Upper lobe of left lung (tissue), 6 donors: ENCODE measurements at regions not wholly inside any gene's neighbourhood (a gene's known extent, or its start where the extent isn't known, plus 50 kb on each side); places are given as distances from the start of the nearest gene placed in this dataset.

Experiments used
- ATAC-seq, 2 donors: fragments of 200-7000 bp; cut with Tn5 transposase; one replicate each; pipeline ENCODE4 v1.9.1; 2022; ENCODE audit warnings: mild to moderate bottlenecking in 2 of 2, moderate library complexity in 2 of 2; ENCODE audit not compliant: low FRiP score in 2 of 2
- DNase-seq, 2 donors: peaks; one replicate each; pipeline ENCODE4 v3.0.0-alpha.2; 2019 to 2020
- H3K27ac ChIP-seq, 4 donors: fragments of 200-600 bp; sonication (generic); one replicate each; pipeline ENCODE4 v1.5.1; 2016 to 2019
- H3K27me3 ChIP-seq, 4 donors: fragments of 200-600 bp; sonication (generic); one replicate each; pipeline ENCODE4 v1.5.1; 2017 to 2019
- H3K36me3 ChIP-seq, 4 donors: fragments of 200-600 bp; sonication (generic); one replicate each; pipeline ENCODE4 v1.5.1; 2016 to 2019
- H3K4me1 ChIP-seq, 4 donors: fragments of 200-600 bp; sonication (generic); one replicate each; pipeline ENCODE4 v1.5.1; 2018 to 2019
- H3K4me3 ChIP-seq, 4 donors: fragments of 200-600 bp; sonication (generic); one replicate each; pipeline ENCODE4 v1.5.1; 2017 to 2019; ENCODE audit warnings: mild to moderate bottlenecking in 2 of 4, moderate library complexity in 1 of 4
- H3K9me3 ChIP-seq, 4 donors: fragments of 200-600 bp; sonication (generic); one replicate each; pipeline ENCODE4 v1.5.1; 2018 to 2019
- EP300 ChIP-seq, 4 donors: sonication (generic); formaldehyde crosslinking; IDR thresholded peaks; one replicate each; pipeline ENCODE4 v1.5.1; 2017; ENCODE audit warnings: antibody characterized with exemption in 4 of 4, control low read depth in 2 of 4
- POLR2A ChIP-seq, 4 donors: fragments of 450-650 bp; IDR thresholded peaks; one replicate each; pipeline ENCODE4 v1.5.1; 2016 to 2017; ENCODE audit warnings: antibody characterized with exemption in 4 of 4, mild to moderate bottlenecking in 2 of 4
- POLR2AphosphoS5 ChIP-seq, 2 donors: sonication (generic); formaldehyde crosslinking; IDR thresholded peaks; one replicate each; pipeline ENCODE4 v1.5.1; 2017; ENCODE audit warnings: antibody characterized with exemption in 2 of 2
- WGBS, 2 donors: methylation state at CpG; one replicate each; pipeline ENCODE4 v1.1.5; 2017 to 2018; 5-methylcytosine and 5-hydroxymethylcytosine counted together
- TF ChIP-seq, protein P1 (sequence below), 6 experiments: fragments of 450-650 bp in 4 of 6; fragments of 200-600 bp in 2 of 6; sonication (generic) in 2 of 6; IDR thresholded peaks; one replicate each; pipeline ENCODE4 v1.5.1; 2016 to 2019; ENCODE audit warnings: antibody characterized with exemption in 6 of 6
- donor health status: DM: no; HTN: no; CAD: no; lungs with moderate emphysema.
- donor health status: DM: no; HTN: yes; CAD: no; lungs with severe emphysema.

DNA sequence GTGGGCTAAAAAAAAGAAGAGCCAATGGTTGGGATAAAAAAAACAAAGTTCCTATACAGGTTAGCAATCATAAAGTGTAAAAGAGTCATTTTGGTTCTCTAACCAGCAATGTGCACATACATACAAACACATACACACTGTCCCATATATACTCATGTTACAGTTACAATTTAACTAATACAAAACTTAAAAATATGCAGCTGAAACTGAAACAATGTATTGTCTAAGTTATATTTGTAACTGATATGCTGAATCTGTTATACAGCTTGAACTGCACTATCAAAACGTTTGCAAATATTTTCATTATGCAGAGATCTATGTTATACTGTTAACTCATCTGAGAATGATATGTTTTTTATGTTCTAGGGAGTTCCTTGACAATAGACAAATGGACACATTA lies 173.7 kb downstream of the KLF12 start:
- no peaks in the 10 kb centered on the region for H3K9me3 ChIP-seq
- no peak overlapping the region for H3K4me3 ChIP-seq
- no peaks in the 10 kb centered on the region for H3K36me3 ChIP-seq
- DNase-seq: no peak
- H3K27ac ChIP-seq: no peak overlapping the region
- no peaks in the 10 kb centered on the region for H3K27me3 ChIP-seq
- TF ChIP-seq EP300 (IDR thresholded peaks at IDR 0.05): no peak
- H3K4me1 ChIP-seq: no peaks in the 10 kb centered on the region
- ATAC-seq: no peak
- 62 to 74% methylated on average over 1 of the region's 1 CpG for WGBS, 2 donors

DNA sequence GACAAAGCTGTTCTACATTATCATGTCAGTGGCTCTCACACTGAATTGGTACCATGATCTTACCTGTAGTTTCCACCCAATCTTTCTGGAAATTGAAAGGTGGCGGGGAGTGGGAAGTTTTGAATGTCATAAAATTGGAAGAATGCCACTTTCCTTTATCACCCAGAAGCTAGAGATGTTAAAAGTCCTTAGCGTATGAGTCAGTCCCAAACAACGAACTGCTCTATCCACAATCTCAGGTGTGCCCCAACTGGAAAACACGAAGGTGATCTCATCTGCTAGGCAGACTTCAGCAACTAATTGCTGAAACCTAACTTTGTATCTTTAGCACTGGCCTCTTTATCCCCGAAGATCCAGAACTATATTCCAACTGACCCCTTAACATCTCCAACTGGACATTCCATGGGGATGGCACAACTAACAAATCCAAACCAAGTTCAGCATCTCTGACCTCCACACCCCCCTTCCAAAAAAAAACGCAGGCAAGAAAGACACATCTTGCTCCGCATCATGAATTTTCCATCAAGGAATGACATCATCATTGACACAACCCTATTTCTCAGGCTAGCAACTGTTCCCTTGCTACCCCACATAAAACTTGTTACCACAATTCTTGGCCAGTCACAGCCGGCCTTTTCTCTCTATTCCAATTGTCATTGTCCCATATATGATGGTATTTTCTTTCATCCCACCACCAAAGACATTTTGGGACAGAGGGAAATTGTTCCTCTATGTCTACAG lies 175.4 kb downstream of the KLF12 start:
- H3K4me3 ChIP-seq: no peak overlapping the region
- no peak for TF ChIP-seq POLR2AphosphoS5 (IDR thresholded peaks at IDR 0.05)
- TF ChIP-seq, protein P1, sequence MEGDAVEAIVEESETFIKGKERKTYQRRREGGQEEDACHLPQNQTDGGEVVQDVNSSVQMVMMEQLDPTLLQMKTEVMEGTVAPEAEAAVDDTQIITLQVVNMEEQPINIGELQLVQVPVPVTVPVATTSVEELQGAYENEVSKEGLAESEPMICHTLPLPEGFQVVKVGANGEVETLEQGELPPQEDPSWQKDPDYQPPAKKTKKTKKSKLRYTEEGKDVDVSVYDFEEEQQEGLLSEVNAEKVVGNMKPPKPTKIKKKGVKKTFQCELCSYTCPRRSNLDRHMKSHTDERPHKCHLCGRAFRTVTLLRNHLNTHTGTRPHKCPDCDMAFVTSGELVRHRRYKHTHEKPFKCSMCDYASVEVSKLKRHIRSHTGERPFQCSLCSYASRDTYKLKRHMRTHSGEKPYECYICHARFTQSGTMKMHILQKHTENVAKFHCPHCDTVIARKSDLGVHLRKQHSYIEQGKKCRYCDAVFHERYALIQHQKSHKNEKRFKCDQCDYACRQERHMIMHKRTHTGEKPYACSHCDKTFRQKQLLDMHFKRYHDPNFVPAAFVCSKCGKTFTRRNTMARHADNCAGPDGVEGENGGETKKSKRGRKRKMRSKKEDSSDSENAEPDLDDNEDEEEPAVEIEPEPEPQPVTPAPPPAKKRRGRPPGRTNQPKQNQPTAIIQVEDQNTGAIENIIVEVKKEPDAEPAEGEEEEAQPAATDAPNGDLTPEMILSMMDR (IDR thresholded peaks at IDR 0.05): no peak
- WGBS, 2 donors: 89 to 93% methylated on average over 8 of the region's 8 CpGs
- no peaks in the 10 kb centered on the region for H3K27me3 ChIP-seq
- DNase-seq: no peak
- no peak for ATAC-seq
- H3K9me3 ChIP-seq: no peaks in the 10 kb centered on the region
- H3K27ac ChIP-seq: no peak overlapping the region
- no peaks in the 10 kb centered on the region for H3K36me3 ChIP-seq
- no peaks in the 10 kb centered on the region for H3K4me1 ChIP-seq

DNA sequence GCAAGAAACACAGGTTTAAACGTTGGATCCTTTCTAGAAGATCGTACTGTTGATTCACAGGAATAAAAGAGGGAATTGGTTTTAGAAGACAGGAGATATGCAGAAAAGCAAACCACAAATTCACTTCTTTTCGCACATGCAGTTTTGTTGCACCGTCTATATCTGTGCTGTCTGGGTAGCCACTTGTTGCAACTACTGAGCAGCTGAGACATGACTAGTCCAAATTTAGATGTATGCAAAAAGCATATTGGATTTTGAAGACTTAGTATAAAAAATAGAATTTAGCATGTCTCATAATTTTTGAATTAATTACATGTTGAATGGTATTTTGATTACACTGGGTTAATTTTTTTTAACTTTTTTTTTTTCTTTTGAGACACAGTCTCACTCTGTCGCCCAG lies 176.3 kb downstream of the KLF12 start:
- H3K27me3 ChIP-seq: no peaks in the 10 kb centered on the region
- H3K4me3 ChIP-seq: no peak overlapping the region
- TF ChIP-seq EP300 (IDR thresholded peaks at IDR 0.05): no peak
- no peak for TF ChIP-seq POLR2A (IDR thresholded peaks at IDR 0.05)
- TF ChIP-seq, protein P1 (IDR thresholded peaks at IDR 0.05): no peak
- TF ChIP-seq POLR2AphosphoS5 (IDR thresholded peaks at IDR 0.05): no peak
- H3K36me3 ChIP-seq: no peaks in the 10 kb centered on the region
- no peak overlapping the region for H3K27ac ChIP-seq
- H3K4me1 ChIP-seq: no peaks in the 10 kb centered on the region
- WGBS, 2 donors: 89 to 90% methylated on average over 5 of the region's 5 CpGs
- no peaks in the 10 kb centered on the region for H3K9me3 ChIP-seq
- DNase-seq (no peak), ATAC-seq (no peak)

DNA sequence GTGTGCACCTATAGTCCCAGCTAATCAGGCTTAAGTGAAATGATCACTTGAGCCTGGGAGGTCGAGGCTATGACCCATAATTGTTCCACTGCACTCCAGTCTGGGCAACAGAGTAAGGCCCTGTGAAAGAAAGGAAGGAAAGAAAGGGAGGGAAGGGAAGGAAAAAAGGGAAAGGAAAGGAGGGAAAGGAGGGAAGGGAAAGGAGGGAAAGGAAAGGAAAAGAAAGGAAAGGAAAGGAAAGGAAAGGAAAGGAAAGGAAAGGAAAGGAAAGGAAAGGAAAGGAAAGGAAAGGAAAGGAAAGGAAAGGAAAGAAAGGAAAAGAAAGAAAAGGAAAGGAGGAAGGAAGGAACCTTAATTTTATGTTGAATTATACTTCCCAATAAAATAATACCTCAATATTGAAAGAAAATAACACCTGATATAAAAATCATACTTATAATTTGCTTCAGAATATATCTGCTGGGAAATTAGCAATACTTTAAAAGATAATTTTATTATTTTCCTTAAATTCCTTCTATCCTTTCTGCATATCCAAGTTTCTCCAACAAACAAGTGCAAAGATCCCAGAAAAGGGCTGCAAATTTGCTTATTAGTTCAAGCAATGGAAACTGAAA lies 177.3 kb downstream of the KLF12 start:
- DNase-seq: no peak
- no peak for ATAC-seq
- Histone ChIP-seq H3K36me3 (no peaks in the 10 kb centered on the region), H3K27me3 (no peaks in the 10 kb centered on the region), H3K4me1 (no peaks in the 10 kb centered on the region), H3K4me3 (no peak overlapping the region), H3K27ac (no peak overlapping the region), H3K9me3 (no peaks in the 10 kb centered on the region)
- WGBS, 2 donors: 71 to 91% methylated on average over 1 of the region's 1 CpG
- TF ChIP-seq, protein P1 (IDR thresholded peaks at IDR 0.05): no peak

DNA sequence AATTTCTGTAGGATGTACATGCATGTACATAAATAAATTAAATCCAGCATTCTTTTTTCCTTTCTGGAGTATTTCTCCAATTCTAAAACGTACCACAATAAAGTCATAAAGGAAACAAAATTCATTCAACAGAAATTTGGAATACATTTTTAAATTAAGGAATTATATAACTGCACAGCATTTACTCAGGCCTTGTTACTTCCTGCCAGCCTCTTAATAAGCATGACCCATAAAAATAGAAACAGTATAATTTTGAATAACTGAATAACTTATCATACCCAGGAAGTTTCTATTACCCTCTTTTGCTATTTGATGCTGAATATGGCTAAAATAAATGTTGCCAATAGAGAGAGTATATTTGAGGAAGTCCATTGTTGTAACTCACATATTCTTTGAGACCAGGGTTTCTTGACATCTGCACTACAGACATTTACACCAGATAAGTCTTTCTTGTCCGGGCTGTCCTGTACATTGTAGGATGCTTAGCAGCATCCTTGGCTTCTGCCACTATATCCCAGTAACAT lies 178.2 kb downstream of the KLF12 start:
- WGBS, 2 donors: 71 to 73% methylated on average over 2 of the region's 2 CpGs

More for the DNA sequence above, 178.2 kb downstream of the KLF12 start:
- TF ChIP-seq, protein P1 (IDR thresholded peaks at IDR 0.05): no peak
- TF ChIP-seq POLR2AphosphoS5 (IDR thresholded peaks at IDR 0.05) (no peak), POLR2A (IDR thresholded peaks at IDR 0.05) (no peak), EP300 (IDR thresholded peaks at IDR 0.05) (no peak)
- Histone ChIP-seq H3K4me3 (no peak overlapping the region), H3K27ac (no peak overlapping the region), H3K4me1 (no peaks in the 10 kb centered on the region), H3K36me3 (no peaks in the 10 kb centered on the region), H3K9me3 (no peaks in the 10 kb centered on the region), H3K27me3 (no peaks in the 10 kb centered on the region)
- DNase-seq (no peak), ATAC-seq (no peak)
